ENCODE measurements at regions not wholly inside any gene's neighbourhood (a gene's known extent, or its start where the extent isn't known, plus 50 kb on each side); places are given as distances from the start of the nearest gene placed in this dataset.

- no peak for TF ChIP-seq EZH2phosphoT487 (IDR thresholded peaks at IDR 0.05)
- TF ChIP-seq, protein P1, sequence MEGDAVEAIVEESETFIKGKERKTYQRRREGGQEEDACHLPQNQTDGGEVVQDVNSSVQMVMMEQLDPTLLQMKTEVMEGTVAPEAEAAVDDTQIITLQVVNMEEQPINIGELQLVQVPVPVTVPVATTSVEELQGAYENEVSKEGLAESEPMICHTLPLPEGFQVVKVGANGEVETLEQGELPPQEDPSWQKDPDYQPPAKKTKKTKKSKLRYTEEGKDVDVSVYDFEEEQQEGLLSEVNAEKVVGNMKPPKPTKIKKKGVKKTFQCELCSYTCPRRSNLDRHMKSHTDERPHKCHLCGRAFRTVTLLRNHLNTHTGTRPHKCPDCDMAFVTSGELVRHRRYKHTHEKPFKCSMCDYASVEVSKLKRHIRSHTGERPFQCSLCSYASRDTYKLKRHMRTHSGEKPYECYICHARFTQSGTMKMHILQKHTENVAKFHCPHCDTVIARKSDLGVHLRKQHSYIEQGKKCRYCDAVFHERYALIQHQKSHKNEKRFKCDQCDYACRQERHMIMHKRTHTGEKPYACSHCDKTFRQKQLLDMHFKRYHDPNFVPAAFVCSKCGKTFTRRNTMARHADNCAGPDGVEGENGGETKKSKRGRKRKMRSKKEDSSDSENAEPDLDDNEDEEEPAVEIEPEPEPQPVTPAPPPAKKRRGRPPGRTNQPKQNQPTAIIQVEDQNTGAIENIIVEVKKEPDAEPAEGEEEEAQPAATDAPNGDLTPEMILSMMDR (IDR thresholded peaks at IDR 0.05), result no peak
- TF ChIP-seq EZH2 (IDR thresholded peaks at IDR 0.05), result no peak
- no peaks in the 10 kb centered on the region for H4K20me1 ChIP-seq (ENCODE audit: low read depth)
- no peak for DNase-seq (ENCODE audit: low spot score)
- H3K27me3 Mint-ChIP-seq (ENCODE audit: insufficient read depth, low read depth), result no peaks in the 10 kb centered on the region
- H3K36me3 ChIP-seq, result no peaks in the 10 kb centered on the region
- no peaks in the 10 kb centered on the region for H3K79me2 ChIP-seq (ENCODE audit: low read depth)
- no peak overlapping the region for H3K4me3 ChIP-seq
- H3K9me3 ChIP-seq (ENCODE audit: low read depth), result no peaks in the 10 kb centered on the region
- no peaks in the 10 kb centered on the region for H3K4me1 Mint-ChIP-seq
- H3K27ac ChIP-seq, result no peak overlapping the region
- H3K4me1 ChIP-seq, result peaks cover 7% of the 10 kb centered on the region
- H3K9ac ChIP-seq, result no peak overlapping the region
- no peak overlapping the region for H2AFZ ChIP-seq (replicated peaks)
- H3K36me3 Mint-ChIP-seq, result no peaks in the 10 kb centered on the region
- no peak overlapping the region for H3K27ac Mint-ChIP-seq
- H3K9me3 Mint-ChIP-seq, result no peaks in the 10 kb centered on the region
- no peak overlapping the region for H3K4me2 ChIP-seq
- no peak overlapping the region for H3K4me3 Mint-ChIP-seq
- peaks cover 5% of the 10 kb centered on the region for H3F3A ChIP-seq (ENCODE audit: low read depth)
- no peaks in the 10 kb centered on the region for H3K27me3 ChIP-seq
These were observed 1392.4 kb upstream of the CELF2 start for GRCh38 chr10:9625304-9625703.

DNA sequence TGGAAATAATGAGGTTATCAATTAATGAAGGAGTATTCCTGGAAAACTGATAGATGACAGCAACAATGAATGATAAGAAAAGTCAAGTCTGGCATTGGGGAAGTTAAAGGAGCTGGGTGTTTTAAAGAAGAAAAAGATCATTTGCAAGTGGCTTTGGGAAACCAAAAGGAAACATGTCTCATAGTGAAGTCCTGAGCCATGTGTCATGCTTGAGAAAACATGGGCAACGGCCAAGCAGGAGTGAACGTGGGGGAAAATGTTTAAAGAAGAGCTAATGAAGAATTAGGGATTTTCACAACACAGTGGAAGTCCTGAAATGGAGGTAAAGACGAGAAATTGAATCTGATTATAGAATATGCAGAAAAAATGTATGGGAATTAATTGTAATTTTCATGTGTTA lies 1383.2 kb upstream of the CELF2 start:
- no peaks in the 10 kb centered on the region for H3K9me3 ChIP-seq (ENCODE audit: low read depth)
- no peaks in the 10 kb centered on the region for H3K36me3 Mint-ChIP-seq
- H3K27ac Mint-ChIP-seq, result no peak overlapping the region

GRCh38 chr10:9635691-9636090 lies 1382.0 kb upstream of the CELF2 start:
- no peak overlapping the region for H3K9ac ChIP-seq
- H3K4me3 ChIP-seq, result no peak overlapping the region
- H3K4me3 Mint-ChIP-seq, result no peak overlapping the region
- H3K9me3 ChIP-seq (ENCODE audit: low read depth), result no peaks in the 10 kb centered on the region
- H4K20me1 ChIP-seq (ENCODE audit: low read depth), result no peaks in the 10 kb centered on the region
- no peaks in the 10 kb centered on the region for H3K9me3 Mint-ChIP-seq
- no peak overlapping the region for H3K4me2 ChIP-seq
- H3K27ac ChIP-seq, result no peak overlapping the region
- no peaks in the 10 kb centered on the region for H3K4me1 ChIP-seq
- no peak overlapping the region for H3K27ac Mint-ChIP-seq
- H2AFZ ChIP-seq (replicated peaks), result no peak overlapping the region
- H3K4me1 Mint-ChIP-seq, result no peaks in the 10 kb centered on the region
- no peaks in the 10 kb centered on the region for H3K27me3 Mint-ChIP-seq (ENCODE audit: insufficient read depth, low read depth)
- H3F3A ChIP-seq (ENCODE audit: low read depth), result no peaks in the 10 kb centered on the region
- H3K36me3 Mint-ChIP-seq, result no peaks in the 10 kb centered on the region
- no peaks in the 10 kb centered on the region for H3K36me3 ChIP-seq
- no peak for DNase-seq (ENCODE audit: low spot score)
- no peak for TF ChIP-seq EZH2phosphoT487 (IDR thresholded peaks at IDR 0.05)
- no peak for TF ChIP-seq EZH2 (IDR thresholded peaks at IDR 0.05)
- TF ChIP-seq, protein P1 (IDR thresholded peaks at IDR 0.05), result no peak
- no peaks in the 10 kb centered on the region for H3K79me2 ChIP-seq (ENCODE audit: low read depth)
- H3K27me3 ChIP-seq, result no peaks in the 10 kb centered on the region

More for the DNA sequence above, 1383.2 kb upstream of the CELF2 start:
- H2AFZ ChIP-seq (replicated peaks), result no peak overlapping the region
- TF ChIP-seq EZH2phosphoT487 (IDR thresholded peaks at IDR 0.05) (no peak), EZH2 (IDR thresholded peaks at IDR 0.05) (no peak)
- TF ChIP-seq, protein P1 (IDR thresholded peaks at IDR 0.05), result no peak
- H3K4me1 ChIP-seq, result no peaks in the 10 kb centered on the region
- no peaks in the 10 kb centered on the region for H4K20me1 ChIP-seq (ENCODE audit: low read depth)
- H3K9ac ChIP-seq, result no peak overlapping the region
- no peak for DNase-seq (ENCODE audit: low spot score)
- H3F3A ChIP-seq (ENCODE audit: low read depth), result no peaks in the 10 kb centered on the region
- no peaks in the 10 kb centered on the region for H3K36me3 ChIP-seq
- no peak overlapping the region for H3K4me2 ChIP-seq
- no peak overlapping the region for H3K4me3 ChIP-seq
- Mint-ChIP-seq H3K4me3 (no peak overlapping the region), H3K27me3 (ENCODE audit: insufficient read depth, low read depth) (no peaks in the 10 kb centered on the region), H3K9me3 (no peaks in the 10 kb centered on the region), H3K4me1 (no peaks in the 10 kb centered on the region)
- H3K27ac ChIP-seq, result no peak overlapping the region
- H3K79me2 ChIP-seq (ENCODE audit: low read depth), result no peaks in the 10 kb centered on the region
- H3K27me3 ChIP-seq, result no peaks in the 10 kb centered on the region

All from neural progenitor cell (in vitro differentiated cells).